Inflammatory macrophage treated with lipopolysaccharide for 1 hour (primary cell): ENCODE measurements at regions not wholly inside any gene's neighbourhood (a gene's known extent, or its start where the extent isn't known, plus 50 kb on each side); places are given as distances from the start of the nearest gene placed in this dataset.

Experiments used
- DNase-seq, 2 donors: peaks; one replicate each; pipeline ENCODE4 v3.0.0-alpha.2; 2020 to 2022

DNA sequence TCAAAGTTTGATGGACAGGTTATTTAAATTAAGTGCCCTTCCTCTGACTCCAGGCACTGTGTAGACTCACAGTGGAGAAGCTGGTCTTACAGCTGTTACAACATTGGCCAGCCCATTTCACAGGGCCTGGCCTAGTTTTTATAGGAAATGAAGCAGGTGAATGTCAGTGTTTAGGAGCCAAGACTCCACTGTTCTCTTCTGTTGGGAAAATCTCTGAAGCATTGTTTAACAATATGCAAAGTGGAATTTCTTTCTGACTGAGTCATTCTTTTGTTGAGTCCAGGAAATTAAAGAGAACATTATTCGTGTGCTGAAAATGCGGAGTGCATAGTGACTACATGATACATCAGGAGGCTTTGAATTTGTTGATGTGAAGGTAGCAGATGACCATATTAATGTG is 64.7 kb downstream of the ARRDC4 start:
- DNase-seq: peak in 1 of 2 donors; percentile 11

GRCh38 chr15:98034731-98035130 is 74.2 kb downstream of the ARRDC4 start:
- no peak for DNase-seq

DNA sequence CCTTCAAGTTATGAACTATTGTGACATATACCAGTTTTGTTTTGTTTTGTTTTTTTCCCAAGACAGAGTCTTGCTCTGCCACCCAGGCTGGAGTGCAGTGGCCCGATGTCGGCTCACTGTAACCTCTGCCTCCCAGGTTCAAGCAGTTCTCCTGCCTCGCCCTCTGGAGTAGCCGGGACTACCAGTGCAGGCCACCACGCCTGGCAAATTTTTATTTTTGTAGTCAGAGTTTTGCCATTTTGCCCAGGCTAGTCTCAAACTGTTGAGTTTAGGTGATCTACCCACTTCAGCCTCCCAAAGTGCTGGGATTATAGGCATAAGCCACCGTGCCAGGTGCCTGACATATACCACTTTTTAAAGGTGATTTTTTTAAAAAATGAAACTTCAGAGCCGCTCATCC is 74.6 kb downstream of the ARRDC4 start:
- no peak for DNase-seq

GRCh38 chr15:98035577-98036010 is 75.1 kb downstream of the ARRDC4 start:
- no peak for DNase-seq

DNA sequence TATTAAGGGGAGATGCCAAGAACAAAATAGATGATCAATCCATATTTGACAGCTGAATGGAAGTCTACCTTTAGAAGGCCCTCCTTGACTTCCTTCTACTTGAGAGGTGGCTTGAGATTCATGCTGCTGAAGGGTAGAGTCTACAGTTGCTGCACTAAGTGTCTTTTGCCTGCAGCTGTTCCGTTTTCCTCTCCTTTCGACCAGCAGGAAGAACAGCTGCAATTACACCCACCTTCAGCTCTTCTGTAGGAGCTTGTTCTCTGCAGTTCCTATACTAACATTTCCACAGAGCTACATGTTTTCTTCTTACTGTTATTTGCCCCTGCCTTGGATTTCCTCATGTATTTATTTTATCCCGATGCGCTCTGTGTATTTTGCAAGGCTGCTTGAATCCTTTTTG is 79.1 kb downstream of the ARRDC4 start:
- no peak for DNase-seq

GRCh38 chr15:98040146-98040545 is 79.6 kb downstream of the ARRDC4 start:
- no peak for DNase-seq

DNA sequence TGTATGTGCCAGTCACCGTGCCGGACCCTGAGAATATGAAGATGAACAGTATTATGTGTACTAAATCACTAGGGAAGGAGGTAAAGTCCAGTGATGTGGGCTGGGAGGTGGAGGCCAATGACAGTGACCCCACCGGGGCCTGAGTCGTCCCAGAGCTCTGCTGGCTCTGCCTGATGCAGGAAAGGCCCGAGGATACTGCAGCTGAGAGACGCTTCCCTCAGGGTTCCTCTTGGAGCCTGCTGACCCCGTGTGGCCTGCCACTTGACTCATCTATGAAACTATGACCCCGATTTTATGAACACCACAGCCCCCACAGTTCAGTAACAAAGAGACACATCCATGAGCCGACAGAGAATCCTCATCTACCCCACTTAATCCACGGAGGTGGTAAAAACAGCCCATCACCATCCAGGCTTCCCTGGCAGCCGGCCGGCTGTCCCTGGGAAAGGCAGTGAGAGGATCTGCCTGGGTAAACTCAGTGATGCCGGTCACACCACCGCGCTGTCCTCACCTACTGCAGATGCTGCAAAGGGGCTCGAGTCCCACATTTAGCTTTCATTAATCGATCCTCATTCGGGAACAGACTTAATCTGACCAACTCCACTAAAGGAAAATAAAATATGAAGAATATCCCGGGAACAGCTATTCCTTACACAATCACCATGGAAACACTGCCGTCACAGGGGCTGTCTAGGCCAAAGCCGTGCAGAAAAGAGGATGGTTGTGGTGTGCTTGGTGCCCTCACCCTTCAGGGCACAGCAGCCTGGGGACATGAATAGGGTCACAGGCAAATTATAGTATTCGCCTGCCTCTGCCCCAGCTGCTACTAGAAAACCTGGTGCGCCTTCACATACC is 82.9 kb downstream of the ARRDC4 start:
- no peak for DNase-seq

DNA sequence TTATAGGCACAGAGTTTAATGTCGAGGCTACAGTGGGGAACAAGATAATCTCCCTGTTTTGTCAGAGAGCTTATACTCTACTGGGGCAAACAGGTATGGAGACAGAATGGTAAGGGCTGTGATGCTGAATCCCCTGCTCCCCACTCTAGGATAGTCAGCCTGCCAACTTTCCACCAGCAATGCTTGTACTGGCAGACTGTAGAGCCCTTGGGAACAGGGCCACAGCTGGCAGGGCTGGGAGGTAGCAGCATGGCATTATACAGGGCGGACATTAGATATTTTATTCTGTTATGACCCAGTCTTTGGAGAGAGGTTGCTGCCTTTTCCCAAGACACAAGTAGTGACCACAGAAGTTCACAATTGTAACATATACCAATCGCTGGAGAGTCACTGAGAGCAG is 91.2 kb downstream of the ARRDC4 start:
- DNase-seq: no peak

- DNase-seq: no peak
These were observed 97.0 kb downstream of the ARRDC4 start for GRCh38 chr15:98057453-98057852.

- DNase-seq: no peak
These were observed 102.4 kb downstream of the ARRDC4 start for GRCh38 chr15:98062869-98063268.

GRCh38 chr15:98063315-98063714 is 102.8 kb downstream of the ARRDC4 start:
- peak in 1 of 2 donors; percentile 31 for DNase-seq

DNA sequence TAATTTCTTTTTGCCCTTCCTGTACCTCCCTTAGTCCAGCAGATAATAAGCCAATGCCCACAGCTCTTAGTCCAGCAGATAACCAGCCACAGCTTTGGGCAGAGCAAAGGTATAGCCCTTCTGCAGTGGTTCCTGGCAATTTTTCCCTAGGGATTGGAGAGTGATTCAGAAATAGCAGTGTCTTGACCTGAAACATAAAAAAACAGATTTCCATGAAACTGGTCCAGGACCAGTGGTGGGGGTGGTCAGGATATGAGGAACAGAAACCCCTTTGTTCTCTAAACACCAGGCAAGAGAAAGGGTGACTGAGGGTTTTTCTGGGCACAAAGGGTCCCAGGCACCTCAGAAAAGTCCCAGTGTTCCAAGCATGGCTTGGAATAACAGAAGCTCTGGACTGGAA is 103.4 kb downstream of the ARRDC4 start:
- DNase-seq: no peak

GRCh38 chr15:98067339-98067738 is 106.8 kb downstream of the ARRDC4 start:
- peak in 1 of 2 donors; percentile 10 for DNase-seq

DNA sequence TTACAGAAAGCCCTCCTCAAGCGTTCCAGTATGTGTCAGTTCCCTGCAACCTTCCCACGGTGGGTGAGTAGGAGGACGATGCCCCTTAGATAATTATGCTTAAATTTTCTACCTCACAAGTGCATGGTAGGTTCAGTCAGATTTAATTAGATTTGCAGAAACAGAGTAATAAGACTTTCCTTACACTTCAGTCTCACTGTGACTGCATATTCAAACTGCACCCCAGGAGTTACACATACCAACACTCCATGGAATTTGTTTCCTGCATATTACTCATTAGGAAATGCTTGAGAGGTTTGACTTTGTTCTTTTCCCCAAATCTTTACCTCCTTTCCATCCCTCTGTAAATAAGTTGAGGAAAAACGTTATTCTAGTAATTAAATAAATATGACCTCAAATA is 108.8 kb downstream of the ARRDC4 start:
- no peak for DNase-seq

- no peak for DNase-seq
These were observed 109.6 kb downstream of the ARRDC4 start for GRCh38 chr15:98070137-98070536.

- no peak for DNase-seq
These were observed 111.3 kb downstream of the ARRDC4 start for GRCh38 chr15:98071786-98072185.

GRCh38 chr15:98075441-98075840 is 114.9 kb downstream of the ARRDC4 start:
- no peak for DNase-seq

DNA sequence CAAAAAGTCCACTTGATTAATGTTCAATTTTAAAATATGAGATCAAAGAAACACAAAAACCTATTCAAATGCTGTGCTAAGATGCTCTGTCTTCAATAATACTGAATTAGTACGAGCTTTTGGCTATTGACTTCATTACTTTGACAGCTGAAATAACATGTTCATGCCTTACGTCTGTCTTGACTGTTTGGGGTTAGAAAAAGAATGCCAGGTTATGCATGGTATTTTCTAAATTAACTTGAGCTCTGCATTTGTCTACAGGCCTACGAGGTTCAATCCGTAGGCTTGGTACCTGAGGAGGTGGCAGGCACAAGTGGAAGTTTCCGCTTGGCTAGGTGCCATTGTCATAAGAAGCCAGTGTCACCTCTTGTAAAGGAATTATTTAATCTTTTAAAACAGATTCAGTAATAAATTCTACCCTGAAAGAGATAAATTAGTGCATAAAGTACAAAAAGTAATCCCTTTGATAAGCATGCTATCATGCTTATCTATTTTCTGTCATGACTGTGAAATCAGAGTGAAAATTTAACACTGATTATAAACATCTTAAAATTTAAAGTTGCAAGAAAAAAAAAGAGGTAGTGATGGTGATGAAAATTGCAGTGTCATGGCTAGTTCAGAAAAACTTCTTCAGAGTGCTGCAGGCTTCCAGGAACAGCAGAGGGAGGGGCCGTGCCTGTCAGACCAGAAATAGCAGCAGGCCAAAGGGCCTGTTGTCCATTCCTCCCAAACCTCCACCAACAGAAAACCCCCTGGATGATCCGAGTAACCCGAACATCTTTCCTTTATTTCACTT is 115.7 kb downstream of the ARRDC4 start:
- DNase-seq: peak; percentile 77 to 78

- DNase-seq: peak; percentile 75 to 90
These were observed 116.7 kb downstream of the ARRDC4 start for GRCh38 chr15:98077186-98077585.

GRCh38 chr15:98080791-98081190 is 120.3 kb downstream of the ARRDC4 start:
- no peak for DNase-seq

DNA sequence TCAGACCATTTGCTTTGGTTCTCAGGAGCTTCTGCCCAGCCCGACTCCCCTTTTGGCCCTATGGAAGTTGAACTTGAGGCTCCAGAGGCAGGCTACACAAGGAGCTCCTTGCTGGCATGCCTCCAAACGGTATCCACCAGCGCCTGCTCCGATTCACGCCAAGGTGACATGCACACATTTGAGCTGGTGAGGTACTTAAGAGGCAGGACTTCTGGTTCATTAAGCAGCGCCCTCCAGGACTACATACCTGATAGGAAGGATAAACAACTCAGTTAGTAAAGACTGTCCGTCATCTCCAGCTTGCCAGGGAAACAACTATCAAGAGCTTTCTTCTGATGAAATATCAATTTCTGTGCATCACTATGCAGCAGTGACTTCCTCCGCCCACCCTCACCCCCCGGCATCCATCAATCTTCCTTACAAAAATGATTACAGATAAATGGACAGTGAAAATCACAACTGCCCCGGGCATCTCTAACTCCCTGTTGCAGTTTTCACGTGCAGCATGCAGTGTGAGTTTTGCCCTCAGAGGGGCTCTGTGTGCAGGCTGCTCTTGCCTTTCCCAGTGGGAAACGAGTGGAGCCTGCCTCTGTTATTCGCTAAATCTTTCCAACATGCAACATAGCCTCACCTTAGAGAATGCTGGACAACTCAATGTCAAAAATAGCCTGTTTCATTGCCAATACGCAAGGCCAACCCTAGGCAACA is 122.9 kb downstream of the ARRDC4 start:
- no peak for DNase-seq

- DNase-seq: peak; percentile 58 to 90
These were observed 124.6 kb downstream of the ARRDC4 start for GRCh38 chr15:98085003-98085639.
